H1 (cell line): ENCODE measurements at regions not wholly inside any gene's neighbourhood (a gene's known extent, or its start where the extent isn't known, plus 50 kb on each side); places are given as distances from the start of the nearest gene placed in this dataset.

ENCODE experiments used
- BACH1 ChIP-seq: IDR thresholded peaks from 2 replicates; pipeline ENCODE4 v1.6.1; 2012; ENCODE audit warnings: low read length, improper control_type of control experiment

DNA sequence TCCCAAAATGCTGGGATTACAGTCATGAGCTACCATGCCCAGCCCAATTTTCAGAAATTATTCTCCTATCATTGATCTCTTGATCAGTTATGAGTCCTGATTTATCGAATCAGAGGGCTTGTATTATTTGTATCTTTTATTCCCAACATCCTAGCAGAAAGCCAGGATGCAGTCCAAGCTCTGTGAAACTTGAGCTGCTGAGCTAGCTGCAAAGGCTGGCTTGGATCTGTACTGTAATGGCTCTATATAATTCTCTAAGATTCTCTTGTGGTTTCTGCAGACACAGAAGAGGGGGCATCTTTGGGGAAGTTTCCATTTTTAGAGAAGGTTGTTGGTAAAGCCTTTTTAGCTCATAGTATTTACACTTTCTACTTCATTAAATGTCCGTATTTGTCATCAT is 227.1 kb downstream of the MAP2K4 start (continued):
- no peak for TF ChIP-seq BACH1
